Panc1 (cell line): ENCODE measurements at regions not wholly inside any gene's neighbourhood (a gene's known extent, or its start where the extent isn't known, plus 50 kb on each side); places are given as distances from the start of the nearest gene placed in this dataset.

ENCODE experiments used
- ATAC-seq: fragments of 200-7000 bp; cut with Tn5 transposase; 2 replicates; pipeline ENCODE4 v1.9.1; 2020; ENCODE audit warnings: mild to moderate bottlenecking, moderate library complexity
- BruUV-seq: library from RNA; stranded (reverse); fragments of 400-500 nt; replicated peaks from 2 replicates; lab custom pipeline; 2021; lab: Mats Ljungman, UMichigan
- CTCF ChIA-PET: fragments of 300-600 bp; sonication (Branson Sonifier 250); formaldehyde crosslinking; loops from one replicate; lab custom pipeline; 2022; ENCODE audit warnings: antibody characterized with exemption; lab: Charles Lee
- POLR2A ChIA-PET: fragments of 300-600 bp; sonication (Branson Sonifier 250); formaldehyde crosslinking; loops from one replicate; lab custom pipeline; 2022; ENCODE audit warnings: antibody characterized with exemption; lab: Charles Lee
- DNase-seq: peaks from one replicate; pipeline ENCODE4 v3.0.0-alpha.2; 2010; ENCODE audit warnings: low read depth, low spot score
- H3K27ac ChIP-seq: 2 replicates; pipeline ENCODE4 v1.5.1; 2011; ENCODE audit warnings: mild to moderate bottlenecking, low read length, inconsistent platforms
- H3K27me3 ChIP-seq: fragments of 200-500 bp; sonication (Bioruptor generic); 2 replicates; pipeline ENCODE4 v1.6.0; 2014; ENCODE audit warnings: low read length, inconsistent platforms; ENCODE audit not compliant: control insufficient read depth, insufficient read depth
- H3K36me3 ChIP-seq: fragments of 200-500 bp; sonication (Bioruptor generic); 2 replicates; pipeline ENCODE4 v1.5.1; 2014; ENCODE audit warnings: inconsistent platforms, mild to moderate bottlenecking, low read length, moderate library complexity; ENCODE audit not compliant: control insufficient read depth, insufficient read depth
- H3K4me1 ChIP-seq: 2 replicates; pipeline ENCODE4 v1.5.1; 2011; ENCODE audit warnings: inconsistent platforms, mild to moderate bottlenecking, low read length, moderate library complexity; ENCODE audit not compliant: control insufficient read depth, insufficient read depth
- H3K4me3 ChIP-seq, 2 experiments: 2 replicates each; pipeline ENCODE4 v1.5.1; 2011 to 2012; ENCODE audit warnings: low read depth in 2 of 2, low read length in 2 of 2, mild to moderate bottlenecking in 2 of 2, inconsistent platforms in 1 of 2, moderate library complexity in 1 of 2
- H3K9me3 ChIP-seq: fragments of 200-500 bp; sonication (Bioruptor generic); 2 replicates; pipeline ENCODE4 v1.5.1; 2014; ENCODE audit warnings: low read depth, mild to moderate bottlenecking, inconsistent platforms, low read length, moderate library complexity; ENCODE audit not compliant: control insufficient read depth, insufficient read depth
- POLR2AphosphoS5 ChIP-seq: IDR thresholded peaks from 2 replicates; pipeline ENCODE4 v1.6.1; 2012; ENCODE audit warnings: mild to moderate bottlenecking, low read depth, low read length, moderate library complexity
- REST ChIP-seq, 2 experiments: IDR thresholded peaks; 2 replicates each; pipeline ENCODE4 v1.6.1; 2011 to 2012; ENCODE audit warnings: low read depth in 2 of 2, control low read depth in 1 of 2, low read length in 1 of 2, mild to moderate bottlenecking in 1 of 2, moderate library complexity in 1 of 2; ENCODE audit not compliant: insufficient read depth in 1 of 2
- SIN3A ChIP-seq: IDR thresholded peaks from 2 replicates; pipeline ENCODE4 v1.6.1; 2012; ENCODE audit warnings: low read depth, mild to moderate bottlenecking, low read length, moderate library complexity, borderline replicate concordance; ENCODE audit not compliant: insufficient read depth
- TCF7L2 ChIP-seq: IDR thresholded peaks from 2 replicates; pipeline ENCODE4 v1.6.1; 2011; ENCODE audit warnings: mild to moderate bottlenecking, low read depth, low read length, inconsistent platforms
- in situ Hi-C: cut with HindIII; loops from 2 replicates; pipeline ENCODE4 v1.10.0; 2016; ENCODE audit warnings: low sequenced_read_pairs, low pct_unique_long_range_greater_than_20kb
- intact Hi-C: fragments of 100-400 bp; cut with micrococcal nuclease; formaldehyde crosslinking; loops from one replicate; pipeline ENCODE4 v1.10.0; 2022; ENCODE audit not compliant: unreplicated experiment
- TF ChIP-seq, protein P1 (sequence below): fragments of 450-650 bp; IDR thresholded peaks from 2 replicates; pipeline ENCODE4 v1.5.1; 2017; ENCODE audit warnings: mild to moderate bottlenecking

GRCh38 chr22:41030891-41031290 is 61.5 kb upstream of the EP300 start:
- BruUV-seq, result no TSS peak
- ChIA-PET POLR2A (no interaction called here), CTCF (no interaction called here)
- Histone ChIP-seq H3K4me3 (no peak overlapping the region), H3K4me1 (no peaks in the 10 kb centered on the region), H3K36me3 (no peaks in the 10 kb centered on the region), H3K27ac (no peak overlapping the region), H3K27me3 (no peaks in the 10 kb centered on the region), H3K9me3 (no peaks in the 10 kb centered on the region)
- TF ChIP-seq TCF7L2 (no peak), REST (IDR thresholded peaks at IDR 0.05; ENCODE audit: insufficient read depth in 1 of 2, low read depth in 2 of 2, low read length in 1 of 2) (no peak), SIN3A (no peak), POLR2AphosphoS5 (no peak)
- TF ChIP-seq, protein P1, sequence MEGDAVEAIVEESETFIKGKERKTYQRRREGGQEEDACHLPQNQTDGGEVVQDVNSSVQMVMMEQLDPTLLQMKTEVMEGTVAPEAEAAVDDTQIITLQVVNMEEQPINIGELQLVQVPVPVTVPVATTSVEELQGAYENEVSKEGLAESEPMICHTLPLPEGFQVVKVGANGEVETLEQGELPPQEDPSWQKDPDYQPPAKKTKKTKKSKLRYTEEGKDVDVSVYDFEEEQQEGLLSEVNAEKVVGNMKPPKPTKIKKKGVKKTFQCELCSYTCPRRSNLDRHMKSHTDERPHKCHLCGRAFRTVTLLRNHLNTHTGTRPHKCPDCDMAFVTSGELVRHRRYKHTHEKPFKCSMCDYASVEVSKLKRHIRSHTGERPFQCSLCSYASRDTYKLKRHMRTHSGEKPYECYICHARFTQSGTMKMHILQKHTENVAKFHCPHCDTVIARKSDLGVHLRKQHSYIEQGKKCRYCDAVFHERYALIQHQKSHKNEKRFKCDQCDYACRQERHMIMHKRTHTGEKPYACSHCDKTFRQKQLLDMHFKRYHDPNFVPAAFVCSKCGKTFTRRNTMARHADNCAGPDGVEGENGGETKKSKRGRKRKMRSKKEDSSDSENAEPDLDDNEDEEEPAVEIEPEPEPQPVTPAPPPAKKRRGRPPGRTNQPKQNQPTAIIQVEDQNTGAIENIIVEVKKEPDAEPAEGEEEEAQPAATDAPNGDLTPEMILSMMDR, result no peak
- in situ Hi-C loops, result no loop called here
- DNase-seq (no peak), ATAC-seq (no peak)
- intact Hi-C loops, result no loop called here

- ChIA-PET CTCF (interaction anchor here (0.9 kb wide), 1 partner anchor 113 kb away, joined by 3 read pairs; no protein-coding TSS in a partner anchor), POLR2A (no interaction called here)
- Histone ChIP-seq H3K9me3 (no peaks in the 10 kb centered on the region), H3K4me3 (no peak overlapping the region), H3K27me3 (no peaks in the 10 kb centered on the region), H3K4me1 (no peaks in the 10 kb centered on the region), H3K36me3 (no peaks in the 10 kb centered on the region), H3K27ac (no peak overlapping the region)
- in situ Hi-C loops, result no loop called here
- TF ChIP-seq SIN3A (no peak), POLR2AphosphoS5 (no peak), TCF7L2 (no peak), REST (IDR thresholded peaks at IDR 0.05; ENCODE audit: insufficient read depth in 1 of 2, low read depth in 2 of 2, low read length in 1 of 2) (no peak)
- TF ChIP-seq, protein P1, result no peak
- intact Hi-C loops, result no loop called here
- ATAC-seq, result no peak
- DNase-seq, result no peak
- BruUV-seq, result no TSS peak
Observed at GRCh38 chr22:41034706-41035105, 57.7 kb upstream of the EP300 start.
